ENCODE measurements at regions not wholly inside any gene's neighbourhood (a gene's known extent, or its start where the extent isn't known, plus 50 kb on each side); places are given as distances from the start of the nearest gene placed in this dataset.

GRCh38 chr20:60365064-60365666 is 406.9 kb downstream of the CDH26 start:
- H3K27ac ChIP-seq (replicated peaks) = no peak overlapping the region
- H3K36me3 ChIP-seq = no peaks in the 10 kb centered on the region
- H3K27me3 ChIP-seq (ENCODE audit: low read depth) = no peaks in the 10 kb centered on the region
- H3K4me1 ChIP-seq = no peaks in the 10 kb centered on the region
- TF ChIP-seq, protein P1, sequence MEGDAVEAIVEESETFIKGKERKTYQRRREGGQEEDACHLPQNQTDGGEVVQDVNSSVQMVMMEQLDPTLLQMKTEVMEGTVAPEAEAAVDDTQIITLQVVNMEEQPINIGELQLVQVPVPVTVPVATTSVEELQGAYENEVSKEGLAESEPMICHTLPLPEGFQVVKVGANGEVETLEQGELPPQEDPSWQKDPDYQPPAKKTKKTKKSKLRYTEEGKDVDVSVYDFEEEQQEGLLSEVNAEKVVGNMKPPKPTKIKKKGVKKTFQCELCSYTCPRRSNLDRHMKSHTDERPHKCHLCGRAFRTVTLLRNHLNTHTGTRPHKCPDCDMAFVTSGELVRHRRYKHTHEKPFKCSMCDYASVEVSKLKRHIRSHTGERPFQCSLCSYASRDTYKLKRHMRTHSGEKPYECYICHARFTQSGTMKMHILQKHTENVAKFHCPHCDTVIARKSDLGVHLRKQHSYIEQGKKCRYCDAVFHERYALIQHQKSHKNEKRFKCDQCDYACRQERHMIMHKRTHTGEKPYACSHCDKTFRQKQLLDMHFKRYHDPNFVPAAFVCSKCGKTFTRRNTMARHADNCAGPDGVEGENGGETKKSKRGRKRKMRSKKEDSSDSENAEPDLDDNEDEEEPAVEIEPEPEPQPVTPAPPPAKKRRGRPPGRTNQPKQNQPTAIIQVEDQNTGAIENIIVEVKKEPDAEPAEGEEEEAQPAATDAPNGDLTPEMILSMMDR (IDR thresholded peaks at IDR 0.05; ENCODE audit: borderline replicate concordance) = no peak
- intact Hi-C loops (cut with micrococcal nuclease) = no loop called here
- H3K9me3 ChIP-seq (replicated peaks) = peaks cover 10% of the 10 kb centered on the region
- H3K4me3 ChIP-seq = no peak overlapping the region
- DNase-seq = no peak

DNA sequence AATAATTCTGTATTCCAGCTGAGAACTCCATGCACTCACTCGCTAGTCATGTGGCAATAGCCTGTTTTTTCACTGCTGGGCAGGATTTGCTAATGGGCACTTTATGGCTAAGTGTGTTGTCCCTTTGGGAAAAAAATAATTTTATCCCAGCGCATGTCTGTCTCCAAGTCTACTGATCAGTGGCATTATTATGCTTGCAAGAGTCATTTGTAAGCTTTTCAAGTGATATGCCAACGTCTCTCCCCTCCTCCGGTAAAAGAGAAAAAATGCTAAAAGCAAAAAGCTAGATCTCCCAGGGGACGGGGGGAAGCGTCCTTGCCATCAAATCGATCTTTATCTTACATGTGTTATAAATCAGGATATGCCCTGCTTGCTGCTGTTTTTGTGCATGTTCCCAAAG is 407.7 kb downstream of the CDH26 start:
- TF ChIP-seq, protein P1 (IDR thresholded peaks at IDR 0.05; ENCODE audit: borderline replicate concordance) = no peak
- Histone ChIP-seq H3K27ac (replicated peaks) (no peak overlapping the region), H3K27me3 (ENCODE audit: low read depth) (no peaks in the 10 kb centered on the region), H3K4me3 (no peak overlapping the region), H3K36me3 (no peaks in the 10 kb centered on the region), H3K4me1 (no peaks in the 10 kb centered on the region), H3K9me3 (replicated peaks) (peaks cover 10% of the 10 kb centered on the region)
- no peak for DNase-seq
- intact Hi-C loops (cut with micrococcal nuclease) = no loop called here

- H3K27me3 ChIP-seq (ENCODE audit: low read depth) = no peaks in the 10 kb centered on the region
- H3K4me3 ChIP-seq = no peak overlapping the region
- TF ChIP-seq, protein P1 (IDR thresholded peaks at IDR 0.05; ENCODE audit: borderline replicate concordance) = no peak
- no peaks in the 10 kb centered on the region for H3K36me3 ChIP-seq
- H3K4me1 ChIP-seq = no peaks in the 10 kb centered on the region
- H3K9me3 ChIP-seq (replicated peaks) = peaks cover 10% of the 10 kb centered on the region
- no peak for DNase-seq
- intact Hi-C loops (cut with micrococcal nuclease) = no loop called here
- no peak overlapping the region for H3K27ac ChIP-seq (replicated peaks)
Measured at GRCh38 chr20:60371384-60371783, 413.2 kb downstream of the CDH26 start.

DNA sequence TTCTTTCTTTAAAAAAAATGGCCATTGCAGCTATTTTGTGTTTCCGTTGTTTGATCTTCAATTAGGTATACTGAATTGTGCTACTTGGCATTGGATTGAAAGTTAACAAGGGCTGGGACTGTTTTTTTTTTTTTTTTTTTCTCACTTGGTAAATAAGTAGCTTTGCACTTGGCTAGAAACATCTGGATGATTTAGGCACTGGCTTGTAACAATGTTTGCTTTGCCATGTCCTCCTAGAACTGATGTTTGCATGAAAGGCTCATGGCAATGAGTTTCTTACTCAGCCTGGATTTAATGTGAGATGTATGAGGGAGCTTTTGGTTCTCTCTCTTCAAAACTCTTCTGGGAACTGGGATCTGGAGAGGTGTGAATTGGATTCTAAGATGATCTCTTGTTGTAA is 414.1 kb downstream of the CDH26 start:
- intact Hi-C loops (cut with micrococcal nuclease) = no loop called here
- H3K27ac ChIP-seq (replicated peaks) = no peak overlapping the region
- no peak for DNase-seq
- no peaks in the 10 kb centered on the region for H3K36me3 ChIP-seq
- peaks cover 10% of the 10 kb centered on the region for H3K9me3 ChIP-seq (replicated peaks)
- H3K27me3 ChIP-seq (ENCODE audit: low read depth) = no peaks in the 10 kb centered on the region
- TF ChIP-seq, protein P1 (IDR thresholded peaks at IDR 0.05; ENCODE audit: borderline replicate concordance) = no peak
- H3K4me3 ChIP-seq = no peak overlapping the region
- H3K4me1 ChIP-seq = no peaks in the 10 kb centered on the region

- Histone ChIP-seq H3K4me1 (no peaks in the 10 kb centered on the region), H3K27ac (replicated peaks) (no peak overlapping the region), H3K36me3 (no peaks in the 10 kb centered on the region), H3K9me3 (replicated peaks) (peaks cover 10% of the 10 kb centered on the region), H3K27me3 (ENCODE audit: low read depth) (no peaks in the 10 kb centered on the region), H3K4me3 (no peak overlapping the region)
- TF ChIP-seq, protein P1 (IDR thresholded peaks at IDR 0.05; ENCODE audit: borderline replicate concordance) = no peak
- DNase-seq = no peak
- intact Hi-C loops (cut with micrococcal nuclease) = no loop called here
Measured at GRCh38 chr20:60372822-60373221, 414.6 kb downstream of the CDH26 start.
